Activated CD4-positive, alpha-beta T cell treated with anti-CD3 and anti-CD28 coated beads for 24 hours (primary cell): ENCODE measurements at regions not wholly inside any gene's neighbourhood (a gene's known extent, or its start where the extent isn't known, plus 50 kb on each side); places are given as distances from the start of the nearest gene placed in this dataset.
"Not testable (repeated sequence)": the region's sequence is repeated elsewhere in the genome, so short reads cannot be mapped to it uniquely, and the experiment has no call there.

Experiments
- DNase-seq, 2 donors: peaks; one replicate each; pipeline ENCODE4 v3.0.0-alpha.2; 2020; ENCODE audit warnings: low read depth in 2 of 2

DNA sequence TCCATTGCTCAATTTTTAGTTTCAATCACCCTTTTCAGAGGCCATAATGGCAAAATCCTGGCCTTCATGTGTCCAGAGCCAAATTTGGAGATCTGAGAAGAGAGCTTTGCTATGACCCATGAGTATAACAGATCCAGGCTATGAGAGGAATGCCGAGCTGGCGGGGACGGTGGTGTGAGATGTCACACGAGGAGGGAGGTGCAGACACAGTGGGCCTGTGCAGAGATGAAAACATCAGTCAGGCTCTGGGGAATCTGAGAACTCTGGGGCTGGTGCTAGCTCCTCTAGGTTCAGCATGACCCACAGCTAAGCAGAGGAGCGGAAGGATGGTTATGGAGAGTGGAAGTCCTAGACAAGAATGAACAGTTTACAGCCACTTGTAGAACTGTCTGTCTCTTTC is 398.3 kb upstream of the ATP10A start:
- DNase-seq: no peak

DNA sequence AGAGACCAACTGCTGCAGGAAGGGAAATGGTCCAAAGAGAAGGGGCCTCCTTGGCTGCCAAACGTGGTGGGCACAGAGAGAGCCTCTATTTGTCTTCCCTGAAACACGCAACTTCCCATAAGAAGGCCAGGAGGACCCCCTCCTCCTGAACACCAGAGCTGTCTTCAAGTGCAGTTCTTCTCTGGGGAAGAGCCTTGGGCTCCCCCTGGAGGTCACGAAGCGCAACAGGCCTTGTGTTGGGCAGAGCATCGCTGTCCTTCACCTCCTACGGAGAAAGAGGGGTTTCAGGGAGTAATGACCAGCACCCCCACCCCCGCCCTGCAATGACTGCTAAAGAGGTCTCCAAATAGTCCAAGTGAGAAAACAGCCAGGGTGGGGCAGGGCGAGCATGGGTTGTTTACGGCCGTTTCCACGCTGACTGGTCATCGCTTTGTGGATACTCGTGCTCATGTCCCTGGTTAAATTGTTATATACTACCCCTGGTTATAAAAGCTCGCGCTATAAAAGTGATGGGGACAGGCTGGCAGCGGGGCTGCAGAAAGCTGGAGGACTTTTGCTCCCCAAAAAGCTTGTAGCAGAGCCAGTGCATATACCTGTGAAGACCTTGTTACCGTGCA is 397.5 kb upstream of the ATP10A start:
- DNase-seq: peak; percentile 7 to 10

DNA sequence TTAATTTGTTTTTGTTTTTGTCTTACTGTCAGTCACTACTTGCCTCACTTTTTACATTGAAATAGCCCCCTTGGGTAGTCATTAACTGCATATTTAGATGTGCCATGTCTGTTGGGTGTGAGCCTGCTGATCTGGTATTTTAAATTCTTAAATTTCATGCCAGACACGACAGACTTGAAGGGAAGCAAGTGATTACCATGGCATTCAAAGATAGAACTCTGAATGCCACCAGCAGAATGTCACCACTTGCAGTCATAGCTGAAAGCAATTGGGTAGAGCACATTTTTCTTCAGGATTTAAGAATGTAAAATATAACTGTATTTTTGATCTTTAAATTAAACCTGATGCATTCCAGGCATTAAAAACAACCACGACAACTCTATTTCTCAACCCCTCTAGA is 396.5 kb upstream of the ATP10A start:
- no peak for DNase-seq

DNA sequence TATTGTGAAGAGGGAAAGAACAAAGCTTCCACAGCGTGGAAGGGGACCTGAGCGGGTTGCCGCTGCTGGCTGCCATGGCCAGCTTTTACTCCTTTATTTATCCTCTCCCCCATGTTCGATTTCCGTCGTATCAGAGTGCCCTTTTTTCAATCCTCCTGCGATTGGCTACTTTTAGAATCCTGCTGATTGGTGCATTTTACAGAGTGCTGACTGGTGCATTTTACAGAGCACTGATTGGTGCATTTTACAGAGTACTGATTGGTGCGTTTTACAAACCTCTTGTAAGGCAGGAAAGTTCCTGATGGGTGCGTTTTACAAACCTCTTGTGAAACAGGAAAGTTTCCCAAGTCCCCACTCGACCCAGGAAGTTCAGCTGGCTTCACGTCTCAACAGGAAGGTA is 381.7 kb upstream of the ATP10A start:
- not testable (repeated sequence) for DNase-seq

DNA sequence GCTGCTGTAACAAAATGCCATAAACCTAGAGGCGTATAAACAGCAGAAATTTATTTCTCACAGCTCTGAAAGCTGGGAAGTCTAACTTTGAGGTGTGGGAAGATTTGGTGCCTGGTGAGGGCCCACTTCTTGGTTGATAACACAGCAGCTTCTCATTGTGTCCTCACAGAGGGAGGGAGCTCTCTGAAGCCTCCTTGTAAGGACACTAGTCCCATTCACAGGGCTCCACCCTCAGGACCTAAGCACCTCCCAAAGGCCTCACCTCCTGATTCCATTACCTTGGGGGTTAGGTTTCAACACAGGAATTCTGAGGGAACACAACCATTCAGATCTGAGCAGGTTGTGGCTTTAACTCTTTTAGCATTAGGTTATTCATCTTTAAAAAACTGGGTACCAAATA is 380.3 kb upstream of the ATP10A start:
- no peak for DNase-seq

DNA sequence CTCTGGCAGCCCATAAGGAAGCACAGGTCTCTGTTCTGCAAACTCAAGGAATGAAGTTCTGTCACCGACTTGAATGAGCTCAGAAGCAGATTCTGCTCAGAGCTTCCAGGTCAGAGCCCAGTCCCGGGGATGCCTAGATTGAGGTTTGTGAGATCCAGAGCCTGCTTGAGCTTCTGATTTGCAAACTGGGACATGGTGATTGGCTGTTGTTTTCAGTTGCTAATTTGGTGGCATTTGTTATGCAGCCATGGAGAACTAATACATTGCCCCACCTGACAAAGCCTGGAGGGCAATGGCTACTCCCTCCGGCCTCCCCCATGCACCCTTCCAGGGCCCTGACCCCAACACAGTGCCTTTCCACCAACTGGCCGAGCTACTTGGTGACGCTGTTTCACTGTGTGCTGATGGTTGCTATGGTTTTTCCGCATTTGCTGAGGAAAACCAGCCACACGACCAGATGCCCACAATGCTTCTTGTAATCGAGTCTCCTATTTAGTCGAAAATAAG is 379.5 kb upstream of the ATP10A start:
- DNase-seq: no peak

DNA sequence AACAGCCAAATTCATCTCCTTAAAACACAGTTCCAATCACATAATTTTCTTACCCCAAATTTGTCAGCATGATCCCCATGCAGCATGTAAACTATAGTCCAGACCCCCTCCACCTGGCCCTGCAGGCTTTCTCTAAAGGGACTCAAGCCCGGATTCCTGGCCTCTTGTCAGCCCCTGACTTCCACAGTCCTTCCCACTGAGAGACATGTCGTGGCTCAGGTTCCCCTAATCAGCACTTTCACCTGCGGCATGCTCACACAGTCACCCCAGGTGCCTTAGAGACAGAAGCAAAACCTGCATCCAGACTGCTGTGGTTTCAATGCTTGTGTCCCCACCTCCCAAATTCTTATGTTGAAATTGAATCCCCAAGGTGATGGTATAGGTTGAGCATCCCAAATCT is 372.7 kb upstream of the ATP10A start:
- no peak for DNase-seq

DNA sequence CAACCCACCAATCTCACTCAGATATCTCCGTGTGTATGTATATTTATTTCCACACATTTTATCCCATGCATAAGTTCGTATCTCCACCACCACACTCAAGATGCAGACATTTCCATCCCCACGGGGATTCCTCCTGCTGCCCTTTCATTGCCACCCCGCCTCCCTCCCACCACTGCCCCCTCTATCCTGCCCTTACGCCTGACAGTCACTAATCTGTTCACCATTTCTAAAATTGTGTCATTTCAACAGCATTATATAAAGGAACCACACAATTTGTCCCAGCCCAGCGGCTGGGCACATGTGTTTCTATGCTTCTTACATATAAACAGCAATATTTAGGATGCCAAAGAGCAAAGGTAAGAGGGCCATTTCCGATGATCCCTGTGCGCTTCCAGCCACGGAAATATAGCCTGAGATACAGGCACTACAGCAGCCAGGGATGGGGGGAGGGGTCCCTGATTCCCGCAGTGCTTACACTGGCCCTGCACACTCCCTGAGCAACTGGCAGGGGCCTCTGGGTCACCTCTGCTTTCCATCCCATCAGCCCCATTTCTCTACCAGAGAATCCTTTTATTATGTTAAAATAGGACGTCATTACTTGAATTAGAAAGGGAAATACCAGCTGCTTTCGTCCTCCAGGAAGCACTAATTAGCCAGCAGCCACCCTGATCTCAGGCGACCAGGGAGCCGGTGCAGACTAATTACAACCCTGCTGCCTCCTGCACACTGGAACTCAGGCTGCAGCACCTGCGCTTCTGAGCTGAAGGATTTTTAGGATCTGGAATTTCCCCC is 372.0 kb upstream of the ATP10A start:
- no peak for DNase-seq

DNA sequence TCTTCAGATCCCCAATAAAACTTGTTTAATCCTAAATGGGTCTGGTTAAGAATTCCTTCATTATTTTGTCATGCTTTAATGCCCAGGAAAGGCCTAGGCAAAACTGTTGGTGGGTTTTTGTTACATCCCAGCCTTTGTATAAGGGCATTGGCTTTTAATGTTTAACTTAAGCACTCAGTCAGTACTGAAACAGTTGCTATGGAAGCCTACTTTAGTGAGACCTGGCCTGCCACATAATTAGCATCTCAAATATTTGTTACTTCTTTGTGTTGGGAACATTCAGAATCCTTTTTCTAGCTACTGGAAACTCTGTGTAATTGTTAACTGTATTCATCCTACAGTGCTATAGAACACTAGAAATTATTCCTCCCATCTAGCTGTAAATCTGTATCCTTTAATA is 369.6 kb upstream of the ATP10A start:
- no peak for DNase-seq

DNA sequence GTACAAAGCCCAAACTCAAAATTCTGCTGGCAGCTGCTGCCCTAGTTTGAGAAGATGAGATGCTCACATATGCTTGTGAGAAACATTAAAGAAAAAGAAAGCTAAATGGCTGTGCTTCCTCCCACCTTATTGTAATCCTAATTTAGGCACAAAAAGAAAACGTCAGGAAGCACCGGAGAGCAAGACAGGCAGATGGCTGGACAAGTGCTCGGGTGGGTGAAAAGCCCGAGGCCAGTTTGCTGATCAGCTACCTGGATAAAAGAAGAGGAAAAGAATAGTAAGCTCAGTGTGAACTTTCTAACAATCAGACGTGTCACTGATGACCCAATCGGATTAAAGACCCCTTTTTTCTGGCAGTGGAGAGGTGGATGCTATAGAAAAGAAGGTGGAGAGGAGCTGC is 368.0 kb upstream of the ATP10A start:
- DNase-seq: no peak

DNA sequence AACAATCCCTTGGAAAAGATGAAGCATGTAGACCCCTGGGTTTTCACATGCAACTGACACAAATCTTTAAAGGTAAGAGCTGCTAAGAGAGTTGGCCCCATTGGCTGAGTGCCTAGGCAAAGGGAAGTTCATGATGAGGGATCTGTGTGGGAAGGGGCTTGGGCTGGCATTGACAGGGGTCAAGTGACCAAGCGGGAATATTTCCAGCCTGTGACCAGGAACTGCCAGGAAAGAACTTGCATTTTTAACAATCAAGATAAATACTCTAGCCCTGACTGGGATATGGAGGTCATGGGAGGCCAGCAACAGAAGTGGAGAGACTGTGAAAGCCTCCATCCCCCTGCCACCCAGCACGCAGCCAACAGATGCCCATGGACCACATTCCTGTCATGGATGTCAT is 361.1 kb upstream of the ATP10A start:
- DNase-seq: no peak

DNA sequence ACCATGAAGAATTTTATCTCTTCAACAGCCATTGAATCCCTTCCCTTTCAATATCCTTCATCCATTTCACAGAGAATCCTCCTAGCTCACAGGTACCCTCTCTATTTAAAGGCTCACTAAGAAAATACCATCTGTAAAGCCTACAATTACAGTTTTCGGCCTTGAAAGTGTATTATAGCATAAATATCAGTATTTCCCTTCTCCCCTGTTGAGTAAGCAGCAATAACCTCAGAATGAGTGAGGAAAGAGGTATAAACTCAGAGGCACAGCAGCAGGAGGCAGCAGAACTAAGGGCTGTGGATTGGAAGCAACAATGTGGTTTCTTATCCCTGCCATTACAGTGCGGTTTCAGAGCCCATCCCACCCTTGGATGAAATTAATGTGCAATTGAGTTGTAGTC is 360.6 kb upstream of the ATP10A start:
- no peak for DNase-seq

DNA sequence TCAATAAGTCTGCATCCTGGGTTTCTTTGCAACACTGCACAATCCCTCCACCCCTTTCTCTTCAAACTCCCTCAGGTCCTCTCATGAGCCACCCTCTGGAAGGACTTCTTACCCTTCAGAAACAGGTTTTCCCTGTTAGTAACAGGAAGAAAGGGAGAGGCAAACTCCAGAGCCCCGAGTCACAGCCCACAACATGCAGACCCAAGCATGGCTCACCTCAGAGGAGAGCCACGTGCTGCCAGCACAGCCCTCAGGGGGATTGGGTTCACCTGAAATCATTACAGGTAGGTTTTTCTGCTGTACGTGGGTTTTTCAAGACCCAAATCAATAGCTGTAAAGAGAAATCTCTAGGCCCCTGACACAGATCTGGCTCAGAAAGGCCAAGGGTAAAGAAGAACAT is 359.7 kb upstream of the ATP10A start:
- no peak for DNase-seq

DNA sequence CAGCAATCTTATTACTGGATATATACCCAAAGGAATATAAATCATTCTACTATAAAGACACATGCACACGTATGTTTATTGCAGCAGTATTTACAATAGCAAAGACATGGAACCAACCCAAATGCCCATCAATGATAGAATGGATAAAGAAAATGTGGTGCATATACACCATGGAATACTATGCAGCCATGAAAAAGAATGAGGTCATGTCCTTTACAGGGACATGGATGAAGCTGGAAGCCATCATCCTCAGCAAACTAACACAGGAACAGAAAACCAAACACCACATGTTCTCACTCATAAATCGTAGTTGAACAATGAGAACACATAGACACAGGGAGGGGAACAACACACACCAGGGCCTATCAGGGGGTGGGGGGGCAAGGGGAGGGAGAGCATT is 353.9 kb upstream of the ATP10A start:
- not testable (repeated sequence) for DNase-seq

DNA sequence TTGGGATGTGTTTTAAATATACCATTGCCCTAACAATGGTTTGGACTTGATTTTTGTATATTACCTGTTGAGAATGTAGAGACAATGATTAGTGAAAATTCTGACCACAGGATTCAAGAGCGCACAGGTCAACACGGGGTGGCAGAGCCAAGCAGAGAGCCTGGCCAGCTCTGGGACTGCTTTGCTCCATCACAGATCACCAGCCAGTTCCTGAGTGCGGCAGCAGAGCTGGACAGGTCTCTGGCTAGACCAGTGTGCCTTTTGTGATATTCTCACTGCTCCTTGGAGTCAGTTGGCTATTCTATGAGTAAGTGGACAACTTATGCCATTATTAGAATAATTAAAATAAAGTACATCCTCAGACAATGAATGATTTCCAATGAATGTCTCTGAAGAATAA is 351.2 kb upstream of the ATP10A start:
- DNase-seq: no peak

DNA sequence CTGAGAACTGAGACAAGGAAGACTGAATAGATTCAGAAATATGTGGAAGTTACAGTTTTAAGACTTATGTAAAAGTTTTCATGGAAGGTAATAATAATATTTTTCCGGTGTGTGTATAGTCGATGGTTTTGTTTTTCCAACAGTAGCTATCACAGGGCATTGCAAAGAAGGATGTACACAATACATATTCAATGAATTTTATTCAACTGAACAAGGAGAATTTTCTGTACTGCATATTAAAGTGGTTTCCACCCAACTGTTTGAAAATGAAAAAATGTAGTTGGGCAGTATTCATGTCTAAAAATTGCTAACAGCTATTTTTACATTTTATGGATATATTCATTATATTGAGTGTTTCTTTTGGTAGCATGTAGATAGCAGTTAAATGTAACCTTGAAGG is 350.3 kb upstream of the ATP10A start:
- DNase-seq: no peak

DNA sequence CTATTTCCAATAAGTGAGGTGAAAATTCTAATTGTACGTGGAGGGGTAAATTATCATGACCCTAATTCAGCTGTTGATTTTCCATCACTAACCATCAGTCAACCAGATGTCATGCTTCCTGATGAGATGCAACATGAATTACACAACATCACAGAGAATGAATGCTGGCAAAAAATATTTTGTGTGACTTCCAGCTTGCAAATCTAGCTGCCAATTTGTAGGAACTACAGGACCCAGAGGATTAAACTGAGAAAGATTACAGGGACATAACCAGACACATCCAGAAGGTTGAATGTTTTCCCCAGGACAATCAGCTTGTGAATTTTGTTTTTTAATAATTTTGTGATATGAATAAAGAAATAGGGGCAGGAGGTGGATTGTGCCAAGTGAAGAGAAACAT is 349.0 kb upstream of the ATP10A start:
- DNase-seq: no peak

DNA sequence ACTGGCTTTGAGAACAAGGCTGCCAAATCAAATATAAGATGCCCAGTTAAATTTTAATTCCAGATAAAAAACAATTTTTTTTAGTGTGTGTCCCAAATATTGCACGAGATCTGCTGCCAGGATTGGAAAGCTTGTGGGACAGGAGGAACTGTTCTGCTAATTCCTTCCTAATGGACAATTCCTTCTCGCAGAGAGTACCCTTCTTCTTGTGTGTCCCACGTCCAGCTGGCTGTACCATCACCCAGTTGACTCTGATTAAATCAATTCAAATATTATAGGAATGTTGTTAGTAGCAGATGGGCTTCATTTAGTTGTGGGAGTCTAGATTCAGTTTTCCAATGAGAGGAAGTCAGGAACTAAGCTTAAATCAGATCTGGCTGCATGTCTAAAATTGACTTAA is 347.9 kb upstream of the ATP10A start:
- no peak for DNase-seq

DNA sequence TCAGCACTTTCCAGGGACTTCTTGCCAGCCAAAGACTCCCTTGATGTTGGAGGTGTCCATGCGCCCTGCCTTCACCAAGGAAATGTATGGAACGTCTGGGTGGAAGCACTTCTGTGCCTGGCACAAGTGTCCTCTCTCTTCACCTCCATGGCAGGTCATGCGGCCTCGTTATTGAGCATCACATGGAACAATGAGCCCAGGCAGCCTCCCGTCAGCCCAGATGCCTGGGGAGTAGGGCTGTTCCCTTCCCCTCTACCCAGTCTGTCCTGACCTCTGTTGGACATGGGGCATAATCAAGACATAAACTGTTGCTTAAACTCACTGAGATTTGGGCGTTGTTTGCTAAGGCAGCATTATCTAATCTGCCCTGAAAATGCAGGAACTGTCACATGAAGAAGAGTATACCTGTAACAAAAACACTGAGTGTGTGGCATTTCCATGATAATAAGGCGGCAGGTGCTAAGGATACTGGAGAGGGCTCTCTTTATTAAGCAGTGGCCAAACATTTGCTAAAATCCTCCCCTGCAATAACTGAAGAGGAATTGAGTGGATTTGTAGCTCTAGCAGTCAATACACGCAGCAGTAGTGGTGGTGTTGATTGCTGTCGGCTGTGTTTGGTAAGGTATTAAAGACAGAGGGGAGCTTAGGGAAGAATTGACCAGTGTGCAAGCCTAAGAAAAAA is 338.2 kb upstream of the ATP10A start:
- DNase-seq: no peak

DNA sequence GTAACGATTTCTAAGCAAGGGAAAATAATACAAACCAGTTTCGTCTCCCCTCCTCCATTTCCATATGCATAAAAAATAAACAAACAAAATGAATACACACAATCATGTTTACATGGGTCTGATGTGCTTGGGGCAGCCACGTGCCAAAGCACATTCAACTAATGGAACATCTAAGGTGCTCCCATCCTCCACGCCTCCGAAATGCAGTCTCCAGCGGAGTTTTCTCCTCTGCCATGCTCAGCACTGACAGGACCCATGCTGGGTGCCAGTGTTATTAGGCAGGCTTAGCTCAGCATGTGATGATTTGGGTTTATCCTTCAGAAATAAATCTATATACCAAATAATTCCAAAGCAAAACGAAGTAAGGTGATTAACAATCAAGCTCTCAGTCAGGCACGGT is 337.3 kb upstream of the ATP10A start:
- DNase-seq: no peak

DNA sequence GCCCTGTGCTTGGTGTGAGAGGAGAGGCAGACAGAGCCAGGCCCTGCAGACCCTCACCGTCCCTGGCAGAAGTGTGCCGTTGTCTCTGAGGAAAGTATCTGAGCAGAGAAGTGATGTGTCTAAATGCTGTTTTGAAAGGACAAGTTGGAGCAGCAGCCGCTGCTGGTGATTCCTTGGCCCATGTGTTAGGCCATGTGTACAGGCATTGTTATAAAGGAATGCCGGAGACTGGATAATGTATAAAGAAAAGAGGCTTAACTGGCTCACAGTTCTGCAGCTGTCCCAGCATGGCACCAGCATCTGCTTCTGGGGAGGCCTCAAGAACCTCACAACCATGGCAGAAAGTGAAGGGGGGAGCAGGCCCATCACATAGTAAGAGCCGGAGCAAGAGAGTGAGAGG is 334.6 kb upstream of the ATP10A start:
- DNase-seq: no peak

DNA sequence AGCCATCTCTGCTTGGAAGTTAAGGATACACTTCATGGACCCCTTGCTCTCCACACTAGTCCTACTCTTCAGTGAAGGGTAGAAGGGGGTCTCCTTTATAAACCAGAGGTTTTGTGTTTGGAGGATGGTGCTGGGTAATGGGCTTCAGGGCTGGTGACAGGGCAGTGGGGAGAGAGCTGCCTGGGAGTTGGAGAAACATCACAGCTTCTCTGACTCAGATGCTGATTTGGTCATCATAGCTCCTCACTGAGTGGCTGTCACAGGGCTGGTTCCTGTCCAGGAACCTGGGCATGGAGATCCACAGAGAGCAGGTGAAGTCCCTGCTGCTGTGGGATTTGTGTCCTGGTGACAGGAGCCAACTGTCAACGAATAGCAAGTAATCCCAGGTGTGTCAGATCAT is 333.9 kb upstream of the ATP10A start:
- no peak for DNase-seq

DNA sequence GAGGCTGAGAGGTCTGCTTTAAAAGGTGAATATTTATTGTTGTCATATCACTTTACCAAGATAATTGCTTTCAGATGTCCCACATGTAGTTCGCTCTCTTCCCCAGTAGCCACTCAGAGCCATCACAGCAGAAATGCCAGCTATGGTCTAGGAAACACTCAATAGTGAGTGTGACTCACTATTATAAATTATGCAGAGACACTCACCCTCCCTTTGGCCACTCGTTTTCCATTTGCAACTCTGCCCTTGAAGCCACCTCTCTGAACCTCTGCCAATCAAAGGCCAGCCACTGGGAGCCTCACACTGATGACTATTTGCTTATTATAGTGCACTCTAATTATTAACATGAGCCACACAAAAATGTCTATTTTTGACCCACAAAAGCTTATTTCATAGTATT is 328.1 kb upstream of the ATP10A start:
- no peak for DNase-seq
